Stimulated activated effector memory CD8-positive, alpha-beta T cell treated with anti-CD3 and anti-CD28 coated beads, Interleukin-12 subunit alpha, Interleukin-12 subunit beta, amount 100 ng/mL, for 72 hours (primary cell): ENCODE measurements at regions not wholly inside any gene's neighbourhood (a gene's known extent, or its start where the extent isn't known, plus 50 kb on each side); places are given as distances from the start of the nearest gene placed in this dataset.

Experiments
- ATAC-seq: fragments of 150-1000 bp; cut with Tn5 transposase; 2 replicates; pipeline ENCODE4 v1.10.0; 2021
- DNase-seq, 2 donors: peaks; one replicate each; pipeline ENCODE4 v3.0.0; 2021 to 2022; ENCODE audit warnings: low spot score in 2 of 2
- H3K27ac Mint-ChIP-seq: one replicate; pipeline ENCODE4 v1.8.0; 2022; ENCODE audit warnings: mild to moderate bottlenecking, mixed read lengths
- H3K36me3 Mint-ChIP-seq: one replicate; pipeline ENCODE4 v1.8.0; 2022; ENCODE audit warnings: mild to moderate bottlenecking, mixed read lengths
- H3K4me1 Mint-ChIP-seq: one replicate; pipeline ENCODE4 v1.8.0; 2022; ENCODE audit warnings: mixed read lengths
- H3K4me3 Mint-ChIP-seq: one replicate; pipeline ENCODE4 v1.8.0; 2022; ENCODE audit warnings: mild to moderate bottlenecking, mixed read lengths
- H3K9me3 Mint-ChIP-seq: one replicate; pipeline ENCODE4 v1.8.0; 2022; ENCODE audit warnings: mixed read lengths

DNA sequence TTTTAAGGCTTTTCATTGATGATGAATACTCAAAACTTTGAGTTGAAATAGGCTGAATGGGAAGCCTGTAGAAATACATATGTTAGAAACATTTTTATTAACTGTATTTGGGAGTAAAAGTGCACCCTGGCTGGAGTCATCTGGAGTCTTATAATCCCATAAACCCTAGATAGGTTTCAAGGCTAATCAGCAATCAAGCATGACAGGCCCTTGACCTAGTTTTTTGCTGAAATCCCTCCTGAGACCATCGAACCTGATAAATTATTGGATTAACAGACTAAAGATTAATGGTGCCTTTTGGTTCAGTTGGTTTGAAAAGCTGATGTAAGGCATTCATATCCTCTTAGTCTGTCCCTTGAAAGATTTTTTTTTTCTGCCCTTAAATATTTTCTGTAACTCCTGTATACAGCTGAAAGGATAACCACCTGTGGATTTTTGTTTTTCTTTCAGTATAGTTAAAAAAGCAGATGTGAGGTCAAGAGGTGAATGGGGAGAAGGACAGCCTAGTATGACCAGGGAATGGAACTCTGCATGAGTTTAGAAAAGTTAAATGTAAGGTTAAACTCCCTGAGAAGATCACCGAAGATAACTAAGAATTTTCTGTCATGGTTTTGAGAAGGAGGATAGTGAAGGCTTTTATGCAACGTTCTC, 69.4 kb upstream of the STXBP5L start:
- Mint-ChIP-seq H3K4me1 (no peaks in the 10 kb centered on the region), H3K4me3 (no peak overlapping the region), H3K36me3 (no peaks in the 10 kb centered on the region), H3K9me3 (no peaks in the 10 kb centered on the region), H3K27ac (no peak overlapping the region)
- DNase-seq (no peak), ATAC-seq (no peak)

- no peak overlapping the region for H3K27ac Mint-ChIP-seq
- DNase-seq (no peak), ATAC-seq (no peak)
- H3K9me3 Mint-ChIP-seq, result no peaks in the 10 kb centered on the region
- no peak overlapping the region for H3K4me3 Mint-ChIP-seq
- no peaks in the 10 kb centered on the region for H3K36me3 Mint-ChIP-seq
- H3K4me1 Mint-ChIP-seq, result no peaks in the 10 kb centered on the region
These were observed 68.9 kb upstream of the STXBP5L start for GRCh38 chr3:120839120-120839519.

GRCh38 chr3:120841264-120841663, 66.7 kb upstream of the STXBP5L start:
- no peaks in the 10 kb centered on the region for H3K9me3 Mint-ChIP-seq
- no peak for DNase-seq
- H3K4me3 Mint-ChIP-seq, result no peak overlapping the region
- no peak overlapping the region for H3K27ac Mint-ChIP-seq
- H3K4me1 Mint-ChIP-seq, result no peaks in the 10 kb centered on the region
- no peaks in the 10 kb centered on the region for H3K36me3 Mint-ChIP-seq
- ATAC-seq, result no peak

GRCh38 chr3:120846073-120846472, 61.9 kb upstream of the STXBP5L start:
- H3K9me3 Mint-ChIP-seq, result no peaks in the 10 kb centered on the region
- no peak overlapping the region for H3K4me3 Mint-ChIP-seq
- H3K27ac Mint-ChIP-seq, result no peak overlapping the region
- DNase-seq (no peak), ATAC-seq (no peak)
- no peaks in the 10 kb centered on the region for H3K4me1 Mint-ChIP-seq
- no peaks in the 10 kb centered on the region for H3K36me3 Mint-ChIP-seq

DNA sequence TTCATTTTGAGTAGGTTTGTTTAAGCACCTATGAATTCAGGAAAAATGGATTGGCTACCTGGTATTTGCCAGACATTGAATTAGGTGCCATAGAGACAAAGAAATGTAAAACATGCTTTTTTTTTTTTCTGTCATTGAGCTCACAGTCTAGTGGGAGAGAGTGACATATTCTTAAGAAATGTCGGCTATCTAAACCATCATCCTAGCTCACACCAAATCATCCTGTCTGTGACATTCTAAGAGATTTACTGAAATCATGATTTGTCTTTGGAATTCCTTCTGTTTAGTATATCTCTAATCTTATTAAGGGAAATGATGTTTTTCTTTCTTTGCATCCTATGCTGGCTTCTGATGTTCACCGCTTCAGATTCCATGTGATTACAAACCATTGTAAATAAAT, 59.5 kb upstream of the STXBP5L start:
- Mint-ChIP-seq H3K27ac (no peak overlapping the region), H3K4me3 (no peak overlapping the region), H3K36me3 (no peaks in the 10 kb centered on the region), H3K4me1 (no peaks in the 10 kb centered on the region), H3K9me3 (no peaks in the 10 kb centered on the region)
- ATAC-seq, result no peak
- no peak for DNase-seq

GRCh38 chr3:120850381-120851295, 57.4 kb upstream of the STXBP5L start:
- Mint-ChIP-seq H3K36me3 (no peaks in the 10 kb centered on the region), H3K27ac (no peak overlapping the region), H3K9me3 (no peaks in the 10 kb centered on the region), H3K4me1 (no peaks in the 10 kb centered on the region), H3K4me3 (no peak overlapping the region)
- ATAC-seq, result peak; percentile 13
- no peak for DNase-seq

- H3K36me3 Mint-ChIP-seq, result no peaks in the 10 kb centered on the region
- DNase-seq (no peak), ATAC-seq (no peak)
- H3K27ac Mint-ChIP-seq, result no peak overlapping the region
- no peaks in the 10 kb centered on the region for H3K4me1 Mint-ChIP-seq
- no peaks in the 10 kb centered on the region for H3K9me3 Mint-ChIP-seq
- H3K4me3 Mint-ChIP-seq, result no peak overlapping the region
These were observed 55.6 kb upstream of the STXBP5L start for GRCh38 chr3:120852412-120852811.

DNA sequence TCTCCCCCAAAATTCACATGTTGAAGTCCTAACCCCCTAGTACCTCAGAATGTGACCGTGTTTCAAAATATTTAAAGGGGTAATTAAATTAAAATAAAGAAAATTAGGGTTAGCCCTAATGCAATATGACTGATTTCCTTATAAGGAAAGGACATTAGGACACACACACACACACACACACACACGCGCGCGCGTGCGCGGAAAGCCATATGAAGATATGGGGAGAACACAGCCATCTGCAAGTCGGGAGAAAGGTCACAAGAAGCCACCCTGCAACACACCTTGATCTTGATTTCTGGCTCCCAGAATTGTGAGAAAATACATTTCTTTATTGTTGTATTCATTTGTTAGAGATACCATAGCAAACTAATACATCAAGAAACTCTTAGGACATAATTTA, 54.6 kb upstream of the STXBP5L start:
- Mint-ChIP-seq H3K4me3 (no peak overlapping the region), H3K9me3 (no peaks in the 10 kb centered on the region), H3K27ac (no peak overlapping the region), H3K4me1 (no peaks in the 10 kb centered on the region), H3K36me3 (no peaks in the 10 kb centered on the region)
- no peak for DNase-seq
- no peak for ATAC-seq

DNA sequence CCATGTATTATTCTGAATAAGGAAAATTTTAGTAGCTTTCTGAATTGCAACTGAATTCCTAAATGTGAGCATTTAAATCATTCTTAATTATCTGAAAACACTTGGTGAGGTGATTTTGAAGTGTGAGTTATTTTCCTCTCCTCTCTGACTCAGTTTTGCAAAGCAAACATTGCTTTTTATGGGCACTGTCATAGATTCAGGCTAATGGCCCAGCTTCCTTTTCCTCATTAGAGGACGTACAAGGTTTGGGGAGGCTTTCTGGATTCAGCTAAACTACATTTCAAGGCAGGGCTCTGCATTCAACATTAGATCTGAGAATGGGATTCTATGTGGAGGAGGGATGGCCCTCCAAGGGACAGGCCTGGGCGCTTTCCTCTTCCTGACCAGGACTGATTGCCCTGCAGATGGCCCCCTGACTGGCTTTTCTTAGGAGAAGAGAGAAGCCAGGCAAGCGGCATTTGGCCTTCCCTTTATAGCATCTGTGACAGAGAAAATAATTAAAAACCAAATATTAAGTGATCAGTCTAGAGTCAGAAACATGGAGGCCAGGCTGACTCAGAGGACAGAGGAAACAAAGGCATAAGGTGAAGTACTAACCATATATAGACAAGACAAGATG, 53.0 kb upstream of the STXBP5L start:
- no peak for DNase-seq
- no peak overlapping the region for H3K27ac Mint-ChIP-seq
- no peak overlapping the region for H3K4me3 Mint-ChIP-seq
- no peaks in the 10 kb centered on the region for H3K4me1 Mint-ChIP-seq
- H3K9me3 Mint-ChIP-seq, result no peaks in the 10 kb centered on the region
- H3K36me3 Mint-ChIP-seq, result no peaks in the 10 kb centered on the region
- ATAC-seq, result no peak

DNA sequence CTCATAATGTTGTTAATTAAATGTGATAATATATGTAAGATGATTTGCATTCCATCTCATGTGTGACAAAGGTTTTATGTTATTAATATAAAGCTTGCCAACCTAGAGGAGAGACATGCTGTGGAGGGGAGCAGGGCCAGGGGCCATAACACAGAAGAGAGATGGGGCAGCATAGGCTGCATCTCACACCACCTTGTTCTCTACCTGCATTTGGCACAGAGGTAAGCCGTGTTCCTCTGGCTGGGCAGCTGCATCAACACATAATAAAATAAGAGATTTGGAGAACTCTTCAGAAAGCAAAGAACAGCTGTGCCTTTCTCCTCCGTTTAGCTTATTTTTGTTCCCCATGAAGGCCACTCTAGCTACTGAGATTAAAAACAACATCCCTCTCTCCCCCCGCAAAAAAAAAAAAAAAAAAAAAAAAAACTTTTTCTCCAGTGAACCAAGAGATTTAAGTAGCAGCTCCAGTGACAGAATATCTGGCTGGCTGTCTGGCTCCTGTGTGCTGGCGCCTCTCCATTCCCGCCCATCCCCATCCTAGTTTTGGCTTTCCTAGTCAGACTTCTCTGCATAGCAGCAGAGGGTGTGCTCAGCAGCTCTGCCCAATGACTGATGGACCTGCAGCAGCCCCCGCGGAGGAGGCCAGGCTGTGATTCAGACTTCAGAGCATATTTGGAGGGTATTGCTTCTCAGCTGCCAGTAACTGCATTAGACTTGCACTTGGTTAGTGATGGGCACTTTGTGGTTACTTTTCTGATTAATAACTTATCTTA, 52.2 kb upstream of the STXBP5L start:
- no peak overlapping the region for H3K27ac Mint-ChIP-seq
- DNase-seq (no peak), ATAC-seq (no peak)
- no peak overlapping the region for H3K4me3 Mint-ChIP-seq
- H3K36me3 Mint-ChIP-seq, result no peaks in the 10 kb centered on the region
- H3K4me1 Mint-ChIP-seq, result no peaks in the 10 kb centered on the region
- H3K9me3 Mint-ChIP-seq, result no peaks in the 10 kb centered on the region
